ENCODE measurements at regions not wholly inside any gene's neighbourhood (a gene's known extent, or its start where the extent isn't known, plus 50 kb on each side); places are given as distances from the start of the nearest gene placed in this dataset.
"Not testable (repeated sequence)": the region's sequence is repeated elsewhere in the genome, so short reads cannot be mapped to it uniquely, and the experiment has no call there.

DNA sequence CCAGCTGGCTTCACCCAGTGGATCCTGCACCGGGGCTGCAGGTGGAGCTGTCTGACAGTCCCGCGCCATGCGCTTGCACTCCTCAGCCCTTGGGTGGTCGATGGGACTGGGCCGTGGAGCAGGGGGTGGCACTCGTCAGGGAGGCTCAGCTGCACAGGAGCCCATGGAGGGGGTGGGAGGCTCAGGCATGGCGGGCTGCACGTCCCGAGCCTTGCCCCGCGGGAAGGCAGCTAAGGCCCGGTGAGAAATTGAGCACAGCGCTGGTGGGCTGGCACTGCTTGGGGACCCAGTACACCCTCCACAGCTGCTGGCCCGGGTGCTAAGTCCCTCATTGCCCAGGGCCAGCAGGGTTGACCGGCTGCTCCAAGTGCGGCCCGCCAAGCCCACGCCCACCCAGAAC, 97.0 kb upstream of the GPR6 start:
- TF ChIP-seq, protein P1, sequence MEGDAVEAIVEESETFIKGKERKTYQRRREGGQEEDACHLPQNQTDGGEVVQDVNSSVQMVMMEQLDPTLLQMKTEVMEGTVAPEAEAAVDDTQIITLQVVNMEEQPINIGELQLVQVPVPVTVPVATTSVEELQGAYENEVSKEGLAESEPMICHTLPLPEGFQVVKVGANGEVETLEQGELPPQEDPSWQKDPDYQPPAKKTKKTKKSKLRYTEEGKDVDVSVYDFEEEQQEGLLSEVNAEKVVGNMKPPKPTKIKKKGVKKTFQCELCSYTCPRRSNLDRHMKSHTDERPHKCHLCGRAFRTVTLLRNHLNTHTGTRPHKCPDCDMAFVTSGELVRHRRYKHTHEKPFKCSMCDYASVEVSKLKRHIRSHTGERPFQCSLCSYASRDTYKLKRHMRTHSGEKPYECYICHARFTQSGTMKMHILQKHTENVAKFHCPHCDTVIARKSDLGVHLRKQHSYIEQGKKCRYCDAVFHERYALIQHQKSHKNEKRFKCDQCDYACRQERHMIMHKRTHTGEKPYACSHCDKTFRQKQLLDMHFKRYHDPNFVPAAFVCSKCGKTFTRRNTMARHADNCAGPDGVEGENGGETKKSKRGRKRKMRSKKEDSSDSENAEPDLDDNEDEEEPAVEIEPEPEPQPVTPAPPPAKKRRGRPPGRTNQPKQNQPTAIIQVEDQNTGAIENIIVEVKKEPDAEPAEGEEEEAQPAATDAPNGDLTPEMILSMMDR (IDR thresholded peaks at IDR 0.05 in 8 of 11, conservative IDR thresholded peaks at IDR 0.05 in 3 of 11): not testable (repeated sequence)
- TF ChIP-seq POLR2A, POLR2AphosphoS5 (IDR thresholded peaks at IDR 0.05): not testable (repeated sequence)

Data from spleen (tissue), 7 donors.